Stimulated activated CD8-positive, alpha-beta memory T cell treated with anti-CD3 and anti-CD28 coated beads, Interleukin-2, amount 100 ng/mL, for 48 hours (primary cell): ENCODE measurements at regions not wholly inside any gene's neighbourhood (a gene's known extent, or its start where the extent isn't known, plus 50 kb on each side); places are given as distances from the start of the nearest gene placed in this dataset.

Source experiments
- DNase-seq, 2 donors: peaks; one replicate each; pipeline ENCODE4 v3.0.0-alpha.2; 2020; ENCODE audit warnings: low read depth in 2 of 2

DNA sequence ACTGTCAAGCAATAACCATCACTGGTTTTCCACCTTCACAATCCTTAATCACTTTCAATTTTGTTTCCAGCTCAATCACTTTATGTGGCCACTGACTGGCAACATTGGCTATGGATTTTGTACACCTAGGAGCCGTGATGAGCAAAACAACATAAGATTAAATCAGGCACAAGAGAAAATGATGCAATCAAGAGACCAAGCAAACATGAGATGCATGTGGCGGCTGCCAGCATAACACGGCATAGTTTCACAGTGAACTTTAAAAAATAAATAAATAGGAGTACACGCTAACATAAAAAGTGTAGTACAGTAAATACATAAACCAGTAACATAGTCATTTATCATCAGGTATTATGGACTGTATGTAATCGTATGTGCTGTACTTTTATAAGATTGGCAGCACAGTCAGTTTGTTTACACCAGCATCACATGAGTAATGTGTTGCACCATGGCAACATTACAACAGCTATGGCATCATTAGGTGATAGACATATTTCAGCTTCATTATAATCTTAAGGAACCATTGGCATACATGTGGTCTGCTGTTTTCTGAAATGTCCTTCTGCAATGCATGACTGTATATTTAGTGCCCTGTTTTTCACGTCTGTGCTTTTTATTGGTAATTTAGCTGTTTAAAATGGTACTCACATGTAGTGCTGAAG is 83.3 kb upstream of the PRDM11 start:
- DNase-seq: no peak

DNA sequence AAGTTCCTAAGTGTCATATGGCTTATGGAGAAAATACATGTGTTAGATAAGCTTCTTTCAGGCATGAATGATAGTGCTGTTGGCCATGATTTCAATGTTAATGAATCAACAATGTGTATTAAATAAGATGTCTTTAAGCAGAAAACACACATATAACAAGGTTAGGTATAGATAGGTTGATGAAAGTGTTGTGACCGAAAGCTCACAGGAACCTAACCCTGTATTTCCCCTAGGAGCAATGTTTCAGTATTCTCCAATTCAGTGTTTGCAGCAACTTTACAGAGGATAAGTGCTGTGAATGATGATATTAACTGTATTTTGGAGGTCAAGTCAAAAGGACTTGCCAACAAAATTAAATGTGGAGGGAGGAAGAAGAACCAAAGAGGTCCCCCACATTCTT is 82.8 kb upstream of the PRDM11 start:
- no peak for DNase-seq

DNA sequence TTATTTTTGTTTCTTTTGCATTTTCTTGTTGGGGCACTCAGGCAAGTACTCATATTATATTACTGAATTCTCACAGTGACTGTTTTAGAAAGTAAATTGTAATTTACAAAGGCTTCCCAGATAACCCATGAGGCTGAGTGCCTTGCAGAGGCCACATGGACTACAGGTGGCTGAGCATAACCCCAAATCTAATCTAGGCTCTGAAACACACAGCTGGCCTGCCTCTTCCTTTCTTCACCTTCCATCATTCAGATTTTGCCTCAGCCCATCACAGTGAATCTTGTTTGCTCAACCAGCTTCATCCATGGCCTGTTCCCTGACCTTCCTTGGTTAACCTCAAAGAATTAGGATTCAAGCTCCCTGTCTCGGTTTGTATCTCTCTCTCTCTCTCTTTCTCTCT is 78.5 kb upstream of the PRDM11 start:
- no peak for DNase-seq

DNA sequence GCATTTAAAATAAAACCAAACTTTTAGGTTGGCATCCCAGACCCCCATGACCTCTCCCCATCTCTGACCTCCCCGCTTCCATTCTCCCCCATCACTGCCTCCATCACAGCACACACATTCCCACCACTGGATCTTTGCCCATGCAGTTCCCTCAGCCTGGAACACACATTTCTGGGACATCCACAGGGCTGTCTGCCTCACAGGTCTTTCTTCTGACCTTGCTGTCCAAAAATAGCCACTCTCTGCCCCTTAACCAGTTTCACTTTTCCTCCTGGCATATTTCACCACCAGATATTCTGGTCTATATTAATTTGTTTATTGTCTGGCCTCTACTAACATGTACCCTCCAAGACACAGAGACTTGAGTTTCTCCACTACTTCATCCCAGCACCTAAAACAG is 75.2 kb upstream of the PRDM11 start:
- no peak for DNase-seq

DNA sequence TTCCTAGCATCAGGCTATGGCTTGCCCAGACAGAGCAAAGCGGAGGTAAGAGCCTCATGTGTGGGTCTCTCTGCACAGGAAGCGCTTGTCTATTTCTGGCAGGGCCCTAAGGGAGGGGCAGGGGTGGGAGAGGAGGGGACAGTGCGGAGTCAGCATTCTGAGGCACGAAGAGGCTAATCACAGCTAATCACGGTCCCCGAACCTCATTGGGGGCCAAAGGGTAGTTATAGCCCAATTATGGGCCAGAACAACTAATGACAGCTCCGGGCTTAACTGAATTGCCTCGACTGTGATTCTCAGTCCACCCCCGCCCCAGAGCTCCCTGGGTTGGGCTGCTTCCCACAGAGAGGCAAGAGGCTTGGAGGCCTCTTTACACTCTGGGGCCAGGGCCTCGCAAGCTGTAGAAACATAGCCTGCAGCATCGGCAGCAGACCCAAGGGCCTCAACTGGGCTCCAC is 72.7 kb upstream of the PRDM11 start:
- no peak for DNase-seq

DNA sequence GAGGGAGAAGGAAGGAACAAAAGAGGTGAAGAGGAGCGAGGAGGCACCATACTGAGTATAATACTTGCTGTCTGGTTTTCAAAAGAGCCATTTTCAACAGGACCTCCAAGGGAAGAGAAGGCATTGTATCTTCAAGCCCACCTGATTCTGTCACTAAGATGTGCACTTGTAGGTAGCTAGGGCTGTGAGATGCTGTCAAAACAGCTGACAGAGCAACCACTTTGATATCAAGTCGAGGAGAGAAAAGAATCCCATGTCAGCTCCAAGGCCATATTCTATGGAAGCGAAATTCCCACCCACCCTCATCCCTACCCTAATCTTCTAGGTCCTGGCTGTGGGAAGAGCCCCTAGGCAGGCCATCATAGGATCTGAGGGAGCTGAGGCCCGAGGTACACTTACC is 70.9 kb upstream of the PRDM11 start:
- no peak for DNase-seq

DNA sequence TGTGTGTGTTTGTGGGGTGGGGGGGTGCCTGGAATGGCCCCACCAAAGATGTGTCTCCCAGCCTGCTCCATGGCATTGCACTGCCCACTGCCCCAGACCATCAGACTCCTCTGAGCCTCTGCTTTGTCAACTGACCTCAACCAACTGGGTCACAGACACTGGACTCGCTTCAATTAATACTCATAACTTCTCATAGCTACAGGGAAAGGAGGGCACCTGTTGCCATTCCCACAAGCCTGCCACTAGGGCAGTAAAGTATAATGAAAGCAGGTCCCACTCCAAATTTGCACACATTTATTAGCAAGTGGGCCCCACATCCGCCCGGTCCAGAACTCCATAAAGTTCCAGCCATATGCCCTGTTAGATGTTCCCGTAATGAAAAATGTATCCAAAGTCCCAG is 70.5 kb upstream of the PRDM11 start:
- no peak for DNase-seq

DNA sequence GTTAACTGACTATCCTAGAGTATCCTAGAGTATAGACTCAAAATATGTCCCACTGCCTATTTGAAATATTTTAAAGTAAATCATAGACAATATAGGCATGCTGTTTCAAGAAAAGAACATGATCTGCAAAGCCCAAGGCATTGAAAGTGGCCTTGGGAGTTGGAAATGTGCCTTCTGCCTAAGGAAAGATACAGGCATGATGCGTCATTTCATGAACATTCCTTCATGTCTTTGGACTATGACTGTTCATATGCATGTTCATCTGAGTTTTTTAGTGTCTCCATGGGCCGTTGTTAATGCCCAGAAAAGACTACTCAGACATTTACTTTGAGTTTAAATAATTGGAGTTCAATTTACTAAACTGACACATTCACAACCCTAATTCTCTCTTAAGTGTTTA is 69.7 kb upstream of the PRDM11 start:
- DNase-seq: no peak

DNA sequence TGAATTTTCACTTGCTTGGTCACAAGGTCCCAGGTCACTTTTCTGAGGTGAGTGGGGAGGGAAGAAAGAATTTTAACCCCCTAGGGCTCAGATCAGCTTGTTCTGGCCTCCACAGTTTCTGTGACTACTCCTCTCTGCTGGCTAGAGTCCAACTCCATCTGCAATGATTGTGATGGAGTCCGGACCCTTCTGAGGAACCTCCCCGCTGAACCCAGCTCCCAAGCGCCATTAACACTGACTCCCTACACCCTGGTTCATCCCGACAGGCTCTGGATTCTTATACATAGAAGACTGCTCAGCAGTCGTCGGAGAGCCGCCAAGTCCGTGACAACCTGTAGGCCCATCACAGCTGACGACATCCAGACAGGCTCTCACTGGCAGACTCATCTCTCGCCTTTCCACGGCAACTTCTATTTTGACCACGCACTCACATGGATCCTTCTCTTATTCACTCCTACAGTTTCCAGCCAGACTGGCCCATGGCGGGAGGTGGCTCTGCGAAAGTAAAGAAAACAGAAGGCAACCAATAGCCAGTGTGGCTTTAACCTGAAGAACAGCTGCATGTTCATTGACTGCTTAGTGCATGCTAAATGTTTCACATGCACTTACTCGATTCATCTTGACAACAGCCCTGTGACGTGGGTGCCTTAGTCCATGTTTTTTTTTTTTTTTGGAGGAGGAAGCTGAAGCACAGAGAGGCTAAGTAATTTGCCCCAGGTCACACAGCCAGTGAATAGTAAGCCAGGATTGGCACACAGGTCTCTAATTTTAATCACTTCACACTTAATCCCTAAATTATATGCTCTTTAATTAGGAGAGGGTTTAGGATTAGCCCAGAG is 68.0 kb upstream of the PRDM11 start:
- DNase-seq: no peak

DNA sequence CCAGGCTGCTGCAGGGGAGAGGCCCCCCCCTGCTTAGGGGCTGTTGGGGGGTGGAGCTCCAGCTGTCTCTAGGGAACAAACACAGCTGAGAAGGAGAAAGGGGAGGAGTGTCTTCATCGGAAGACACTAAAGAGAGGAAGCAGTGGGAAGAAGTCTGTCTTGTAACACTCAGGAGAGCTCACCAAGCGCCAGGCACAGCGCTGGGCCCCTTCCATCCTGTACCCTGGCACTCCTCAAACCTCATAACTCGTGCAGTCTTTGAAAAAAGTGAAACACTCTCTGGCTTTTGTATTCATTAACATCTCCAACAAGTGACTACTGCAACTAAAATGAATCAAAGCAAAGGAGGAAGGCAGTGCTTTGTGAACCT is 67.4 kb upstream of the PRDM11 start:
- DNase-seq: no peak

DNA sequence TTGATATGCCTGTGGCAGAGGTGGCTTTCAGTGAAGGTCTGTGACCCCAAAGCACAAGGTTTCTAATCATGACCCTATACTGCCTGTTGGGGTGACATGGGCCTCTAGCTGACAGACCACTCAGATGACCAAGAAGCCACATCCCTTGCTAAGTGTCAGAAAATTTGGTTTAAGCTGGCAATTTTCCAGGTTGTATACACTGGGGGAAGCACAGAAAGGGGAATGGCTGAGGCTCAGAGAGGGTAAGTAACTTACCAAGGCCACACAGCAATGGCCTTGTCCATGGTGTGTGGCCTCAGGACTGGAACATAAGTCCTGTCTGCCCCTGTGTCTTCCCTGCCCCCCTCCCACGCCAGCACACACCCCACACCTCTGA is 66.9 kb upstream of the PRDM11 start:
- no peak for DNase-seq

DNA sequence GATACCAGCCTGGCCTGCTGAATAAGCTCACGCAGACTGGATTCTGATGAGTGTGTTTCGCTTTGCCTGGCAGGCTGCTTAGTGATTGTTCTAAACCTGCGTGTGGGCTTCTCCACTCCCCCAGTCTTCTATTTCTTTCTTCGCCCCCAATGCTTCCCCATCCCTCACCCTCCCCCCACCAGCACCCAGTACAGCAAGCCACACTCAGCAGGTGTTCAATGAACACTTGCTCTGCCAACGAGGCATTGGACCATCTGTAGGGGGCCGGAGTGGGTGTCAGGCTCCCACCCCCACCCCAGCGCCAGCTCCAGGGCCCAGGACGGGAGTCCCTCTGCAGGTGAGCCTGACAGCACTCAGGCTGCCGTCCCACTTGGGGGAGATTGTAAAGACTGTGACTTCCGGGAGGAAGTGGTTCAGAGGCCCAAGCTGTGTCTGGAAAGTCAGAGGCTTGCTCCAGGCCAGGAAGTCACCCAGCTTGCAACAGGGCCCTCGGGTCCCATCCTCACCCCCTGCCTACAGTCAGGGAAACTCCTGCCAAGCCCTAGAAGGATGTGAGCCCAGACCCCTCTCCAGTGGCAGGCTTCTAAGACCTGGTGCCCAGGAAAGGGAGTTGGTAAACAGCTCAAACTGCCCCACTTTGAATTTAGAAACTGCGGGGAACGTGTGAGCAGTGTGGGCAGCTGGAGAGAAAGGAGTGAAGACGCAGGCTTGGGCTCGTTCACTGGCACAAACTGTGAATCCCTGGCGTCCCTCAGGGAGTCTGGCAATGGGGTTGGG is 66.3 kb upstream of the PRDM11 start:
- DNase-seq: peak in 1 of 2 donors; percentile 21

DNA sequence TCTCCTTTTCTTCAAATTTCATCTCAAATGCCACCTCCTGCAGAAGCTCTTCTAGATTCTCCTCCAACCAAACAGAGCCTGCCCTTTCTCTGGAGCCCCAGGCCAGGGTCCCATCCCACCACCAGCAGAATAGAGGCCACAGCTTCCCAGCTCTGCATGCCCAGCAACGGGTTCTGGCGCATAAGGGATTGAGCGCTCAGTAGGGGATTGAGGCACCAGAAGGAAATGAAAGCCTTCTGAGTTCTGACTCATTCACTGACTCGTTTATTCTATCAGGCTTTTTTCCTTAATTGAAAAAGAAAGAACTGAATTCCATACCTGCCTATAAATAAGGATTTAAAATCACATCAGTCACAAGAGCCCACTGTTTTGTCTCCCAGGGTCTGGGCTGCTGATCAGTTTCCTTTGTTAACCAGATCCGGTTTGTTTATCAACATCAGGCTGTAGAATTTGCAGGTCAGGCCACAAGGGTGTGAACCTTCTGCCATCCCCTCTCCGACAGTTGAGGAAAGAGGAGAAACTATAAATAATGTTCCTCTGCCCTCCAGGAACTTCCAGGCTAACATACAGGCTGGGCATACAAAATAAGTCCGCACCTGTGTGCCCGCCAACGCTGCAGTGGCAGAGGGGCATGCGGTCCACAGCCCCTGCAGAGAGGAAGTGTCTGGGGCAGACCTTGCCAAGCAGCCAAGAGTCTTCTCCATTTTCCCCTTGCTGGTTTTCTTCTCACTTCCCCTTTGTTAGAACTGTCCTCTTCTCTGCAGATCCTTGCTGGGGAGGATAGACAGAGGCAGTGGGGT is 63.5 kb upstream of the PRDM11 start:
- no peak for DNase-seq

DNA sequence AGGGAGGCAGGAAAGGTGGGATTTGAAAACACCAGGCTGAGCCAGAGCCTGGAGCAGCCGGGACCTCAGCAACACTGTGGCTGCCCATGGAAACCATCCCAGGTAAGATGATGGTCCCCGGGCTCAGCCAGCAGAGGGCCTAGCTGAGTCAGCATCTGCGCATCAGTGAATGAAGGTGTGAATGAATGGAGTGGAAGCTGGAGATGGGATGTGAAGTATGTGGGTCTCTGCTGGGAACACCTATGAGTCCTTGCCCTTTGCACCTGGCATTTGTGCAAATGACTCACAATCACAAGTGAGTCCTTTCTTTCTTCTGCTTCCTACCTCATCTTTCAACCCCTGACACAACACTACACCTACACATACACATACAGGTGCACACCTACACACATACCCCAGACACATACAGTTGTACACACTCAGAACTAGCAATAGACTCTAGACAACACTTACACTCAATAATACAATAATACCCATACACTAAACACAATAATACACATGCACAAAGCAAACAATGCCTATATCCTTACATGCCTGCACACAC is 62.8 kb upstream of the PRDM11 start:
- no peak for DNase-seq

DNA sequence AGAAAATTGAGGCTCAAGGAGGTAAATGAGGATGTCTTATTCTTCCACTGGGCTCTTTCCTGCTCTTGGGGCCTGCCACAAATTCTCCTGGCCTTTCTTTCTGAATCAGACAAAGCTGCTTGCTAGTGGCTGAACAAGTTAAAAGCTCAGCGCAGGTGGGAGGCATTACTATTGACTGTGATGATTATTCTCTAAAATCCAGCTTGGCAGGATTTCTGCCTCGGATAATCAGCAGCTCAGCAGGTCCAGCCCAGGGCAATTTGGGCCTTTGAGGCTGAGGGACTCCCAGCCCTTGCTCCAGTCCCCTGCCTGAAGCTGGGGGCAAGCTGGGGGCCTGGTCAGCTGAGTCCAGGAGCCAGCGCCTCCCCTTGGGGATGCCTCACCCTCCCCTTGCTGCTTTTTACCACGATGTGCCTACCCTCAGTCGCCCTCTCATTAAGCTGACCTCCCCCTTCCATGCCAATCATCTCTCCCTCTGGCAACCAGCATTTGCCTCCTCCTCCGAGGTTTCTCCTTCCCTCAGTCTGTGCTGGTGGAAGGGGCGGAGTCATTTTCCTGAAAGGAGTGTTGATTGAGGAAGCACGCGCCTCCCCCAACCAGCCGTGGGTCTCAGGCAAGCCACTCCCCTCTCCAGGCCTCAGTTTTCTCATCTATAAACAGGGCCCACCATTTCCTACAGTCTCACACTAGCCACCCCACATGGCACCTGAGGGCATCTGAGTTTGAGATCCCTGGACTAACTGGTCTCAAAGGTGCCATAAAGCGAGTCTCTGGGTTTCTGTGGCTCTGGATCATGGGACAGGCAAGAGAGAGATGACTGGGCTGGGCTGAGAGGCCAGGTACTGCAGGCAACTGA is 60.6 kb upstream of the PRDM11 start:
- no peak for DNase-seq

DNA sequence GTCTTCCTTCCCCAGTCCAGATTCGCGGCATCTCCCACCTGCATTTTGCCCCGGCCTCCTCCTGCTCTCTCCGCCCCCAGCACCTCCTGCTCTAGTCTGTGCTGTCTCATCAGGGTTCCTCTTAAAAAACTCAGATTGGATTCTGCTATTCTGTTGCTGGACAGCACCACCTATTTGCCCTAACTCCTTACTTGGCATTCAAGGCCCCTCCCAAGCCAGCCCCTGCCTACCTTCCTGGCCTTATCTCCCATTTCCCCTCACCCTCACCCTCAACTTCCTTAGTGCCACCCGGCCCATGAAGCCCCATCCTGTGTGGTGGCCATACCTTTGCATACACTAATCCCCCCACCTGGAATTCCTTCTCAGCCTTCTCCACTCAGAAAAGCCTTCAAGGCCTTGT is 59.9 kb upstream of the PRDM11 start:
- DNase-seq: no peak

DNA sequence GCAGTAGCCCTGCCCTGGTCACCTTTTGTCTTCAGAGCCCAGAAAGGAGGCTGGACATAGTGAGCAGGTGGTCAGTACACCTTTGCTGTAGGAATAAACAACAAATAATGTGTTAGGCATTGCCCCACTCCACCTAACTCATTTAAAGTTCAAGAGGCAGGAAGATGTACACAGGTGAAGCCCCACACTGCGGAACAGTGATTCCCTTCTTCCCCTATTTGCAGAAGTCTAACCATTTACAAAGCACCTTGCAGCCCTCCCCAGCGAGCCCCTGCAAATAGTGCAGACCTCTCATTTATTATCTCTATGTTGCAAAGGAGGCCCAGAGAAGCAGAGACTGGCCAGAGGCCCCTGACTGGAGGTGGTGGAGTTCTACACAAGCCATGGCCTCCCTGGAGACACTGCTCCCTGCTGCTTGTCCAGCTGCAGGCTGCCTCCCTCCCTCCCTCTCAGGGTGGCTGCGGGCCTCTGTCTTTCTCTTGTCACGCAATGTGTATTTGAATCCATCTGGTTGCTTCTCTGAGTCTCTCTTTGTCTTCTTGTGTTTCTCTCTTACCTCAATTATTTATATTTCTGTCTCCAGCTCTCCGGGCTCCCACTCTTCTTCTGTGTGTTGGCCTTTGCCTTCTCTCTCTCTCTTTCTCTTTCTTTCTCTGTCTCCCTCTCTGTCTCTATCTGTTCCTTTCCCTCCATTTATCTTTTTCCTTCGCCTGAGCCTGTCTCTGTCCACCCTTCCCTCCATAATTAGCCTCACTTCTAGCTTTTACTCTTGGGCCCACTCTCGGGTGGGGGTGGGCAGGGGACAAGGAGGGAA is 59.1 kb upstream of the PRDM11 start:
- DNase-seq: no peak

DNA sequence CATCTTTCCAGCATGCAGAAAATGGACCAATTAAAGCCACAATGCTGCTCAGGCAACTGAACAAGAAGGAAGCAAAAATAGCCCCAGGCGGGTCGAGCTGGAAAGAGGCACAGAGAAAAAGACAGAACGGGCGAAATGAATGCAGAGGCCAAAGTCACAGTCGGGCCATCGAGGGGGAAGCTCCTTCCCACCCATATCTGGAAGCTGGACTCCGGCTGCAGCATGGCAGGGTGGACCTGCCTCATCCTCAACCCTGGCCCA is 58.6 kb upstream of the PRDM11 start:
- no peak for DNase-seq

DNA sequence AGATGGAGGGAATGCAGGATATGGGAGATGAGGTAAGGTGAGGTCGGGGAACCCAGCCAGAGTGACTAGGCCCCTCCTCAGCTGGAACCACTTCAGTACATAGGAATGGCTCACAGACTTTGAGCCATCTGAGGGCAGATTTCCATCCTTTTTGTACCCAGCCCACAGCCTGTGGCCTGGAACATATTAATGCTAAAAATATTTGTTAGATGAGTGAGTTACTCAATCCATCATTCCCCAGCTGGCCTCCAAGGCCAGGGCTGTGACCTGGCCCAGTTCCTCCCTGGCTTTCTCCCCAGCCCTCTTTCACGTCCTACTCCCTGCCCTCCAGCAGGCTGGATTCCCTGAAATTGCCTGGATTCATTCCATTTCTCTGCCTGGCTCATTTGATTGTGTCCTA is 57.2 kb upstream of the PRDM11 start:
- DNase-seq: no peak
